ENCODE measurements at regions not wholly inside any gene's neighbourhood (a gene's known extent, or its start where the extent isn't known, plus 50 kb on each side); places are given as distances from the start of the nearest gene placed in this dataset.

- TF ChIP-seq ZBTB33 (IDR thresholded peaks at IDR 0.05), result no peak
These were observed 181.4 kb upstream of the RBPJ start (continued) for GRCh38 chr4:26139310-26139924.

GRCh38 chr4:26140150-26140898 lies 180.5 kb upstream of the RBPJ start:
- H3K9ac ChIP-seq (ENCODE audit: low read depth in 1 of 2, low read length in 2 of 2), result no peak overlapping the region
- no peak for DNase-seq (ENCODE audit: low spot score)
- no peak overlapping the region for H3K4me3 ChIP-seq (ENCODE audit: low read depth in 1 of 3, low read length in 3 of 3)
- H3K27ac ChIP-seq (ENCODE audit: low read depth in 1 of 2, low read length in 2 of 2), result no peak overlapping the region
- H3K9me3 ChIP-seq (ENCODE audit: control insufficient read depth in 4 of 4, low read length in 3 of 4), result no peaks in the 10 kb centered on the region
- H3K27me3 ChIP-seq (ENCODE audit: control insufficient read depth in 4 of 4, insufficient read depth in 4 of 4, low read length in 3 of 4), result no peaks in the 10 kb centered on the region
- 90% methylated on average over 8 of the region's 8 CpGs for WGBS
- H3K36me3 ChIP-seq (ENCODE audit: control insufficient read depth in 4 of 4, insufficient read depth in 3 of 4, low read depth in 1 of 4, low read length in 3 of 4), result no peaks in the 10 kb centered on the region
- TF ChIP-seq YY1 (IDR thresholded peaks at IDR 0.05), result no peak
- TF ChIP-seq EGR1 (IDR thresholded peaks at IDR 0.05; ENCODE audit: low read depth in 2 of 2), result no peak
- no peak for TF ChIP-seq SP1 (IDR thresholded peaks at IDR 0.05)
- no peak for TF ChIP-seq FOXA2 (IDR thresholded peaks at IDR 0.05)
- no peak for TF ChIP-seq RXRA (IDR thresholded peaks at IDR 0.05)
- TF ChIP-seq ATF3 (IDR thresholded peaks at IDR 0.05), result no peak
- TF ChIP-seq ZBTB33 (IDR thresholded peaks at IDR 0.05), result no peak
- TF ChIP-seq TAF1 (conservative IDR thresholded peaks at IDR 0.05), result no peak
- TF ChIP-seq NR2F2 (IDR thresholded peaks at IDR 0.05), result no peak
- TF ChIP-seq MAX (IDR thresholded peaks at IDR 0.05), result no peak
- TF ChIP-seq RAD21 (IDR thresholded peaks at IDR 0.05), result no peak
- TF ChIP-seq HNF4G (IDR thresholded peaks at IDR 0.05), result no peak
- no peak for TF ChIP-seq REST (IDR thresholded peaks at IDR 0.05)
- TF ChIP-seq JUND (IDR thresholded peaks at IDR 0.05), result no peak
- TF ChIP-seq FOXA1 (IDR thresholded peaks at IDR 0.05), result no peak
- TF ChIP-seq CTCF (IDR thresholded peaks at IDR 0.05; ENCODE audit: low read depth, low read length, missing input control), result no peak
- TF ChIP-seq HNF4A (conservative IDR thresholded peaks at IDR 0.05), result no peak
- H3K4me1 ChIP-seq (ENCODE audit: control insufficient read depth in 4 of 4, insufficient read depth in 4 of 4, low read length in 3 of 4), result no peaks in the 10 kb centered on the region

All from liver (tissue), 8 donors.